HG02943 (cell line): ENCODE measurements at regions not wholly inside any gene's neighbourhood (a gene's known extent, or its start where the extent isn't known, plus 50 kb on each side); places are given as distances from the start of the nearest gene placed in this dataset.
"Not testable (repeated sequence)": the region's sequence is repeated elsewhere in the genome, so short reads cannot be mapped to it uniquely, and the experiment has no call there.

Experiments
- ATAC-seq: cut with Tn5 transposase; IDR thresholded peaks from one replicate; pipeline ENCODE4 v1.9.1; 2021; ENCODE audit warnings: mild to moderate bottlenecking, low read depth, moderate library complexity; ENCODE audit not compliant: unreplicated experiment

GRCh38 chr2:66111706-66112105 is 323.2 kb upstream of the MEIS1 start:
- ATAC-seq = no peak

DNA sequence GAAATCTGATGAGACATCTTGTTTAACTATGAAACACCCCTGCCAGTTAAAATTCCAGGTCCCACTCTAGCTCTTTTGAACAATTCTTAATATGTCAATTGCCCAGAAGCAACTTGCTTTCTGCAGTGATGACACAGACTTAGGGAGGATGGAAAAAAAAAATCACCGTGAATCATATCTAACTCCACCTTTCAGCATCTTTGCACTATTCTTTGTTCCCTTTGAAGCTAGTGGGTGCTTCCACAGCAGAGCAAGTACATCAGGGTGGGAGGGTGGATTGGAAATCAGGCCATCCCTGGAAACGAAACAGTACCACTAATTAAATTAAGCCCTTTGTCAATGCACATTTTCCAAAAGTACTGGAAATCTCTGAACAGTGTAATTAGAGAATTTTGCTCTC is 324.3 kb upstream of the MEIS1 start:
- no peak for ATAC-seq

DNA sequence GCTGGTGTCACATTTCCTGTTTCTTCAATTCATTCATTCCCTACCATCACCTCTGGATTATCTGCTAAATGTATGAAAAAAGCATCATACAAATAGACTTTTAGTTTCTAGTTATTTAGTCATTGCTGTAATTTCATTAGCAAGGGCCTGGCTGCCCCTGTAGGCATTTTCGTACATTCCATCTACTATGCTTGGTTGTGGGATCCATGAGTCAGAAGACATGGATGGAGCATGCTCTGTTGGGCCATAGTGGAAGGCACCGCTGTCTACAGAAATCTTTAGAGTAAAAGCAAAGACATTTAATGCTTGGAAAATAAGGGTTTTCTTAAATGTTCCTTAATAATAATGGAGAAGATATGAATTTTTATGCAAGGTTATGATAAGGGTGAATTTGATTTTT is 324.8 kb upstream of the MEIS1 start:
- ATAC-seq = no peak

DNA sequence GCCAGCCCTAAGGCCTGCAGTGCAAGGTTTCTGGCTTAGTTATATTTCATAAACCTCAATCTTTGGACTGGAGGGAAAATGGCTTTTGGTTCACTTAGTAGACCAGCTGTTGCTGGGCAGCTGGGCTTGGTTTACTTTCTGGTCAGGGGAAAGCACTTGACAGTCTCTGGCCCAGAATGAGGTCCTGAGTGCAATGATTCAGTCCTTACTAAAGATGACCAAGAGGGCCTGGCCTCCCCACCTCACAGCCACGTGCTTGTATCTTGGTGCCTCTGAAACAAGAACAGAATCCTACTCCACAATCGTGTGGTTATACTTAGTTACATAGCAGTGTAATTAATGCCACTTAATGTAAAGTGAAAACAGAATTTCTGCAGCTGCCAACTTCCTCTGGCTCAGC is 325.5 kb upstream of the MEIS1 start:
- ATAC-seq = no peak

DNA sequence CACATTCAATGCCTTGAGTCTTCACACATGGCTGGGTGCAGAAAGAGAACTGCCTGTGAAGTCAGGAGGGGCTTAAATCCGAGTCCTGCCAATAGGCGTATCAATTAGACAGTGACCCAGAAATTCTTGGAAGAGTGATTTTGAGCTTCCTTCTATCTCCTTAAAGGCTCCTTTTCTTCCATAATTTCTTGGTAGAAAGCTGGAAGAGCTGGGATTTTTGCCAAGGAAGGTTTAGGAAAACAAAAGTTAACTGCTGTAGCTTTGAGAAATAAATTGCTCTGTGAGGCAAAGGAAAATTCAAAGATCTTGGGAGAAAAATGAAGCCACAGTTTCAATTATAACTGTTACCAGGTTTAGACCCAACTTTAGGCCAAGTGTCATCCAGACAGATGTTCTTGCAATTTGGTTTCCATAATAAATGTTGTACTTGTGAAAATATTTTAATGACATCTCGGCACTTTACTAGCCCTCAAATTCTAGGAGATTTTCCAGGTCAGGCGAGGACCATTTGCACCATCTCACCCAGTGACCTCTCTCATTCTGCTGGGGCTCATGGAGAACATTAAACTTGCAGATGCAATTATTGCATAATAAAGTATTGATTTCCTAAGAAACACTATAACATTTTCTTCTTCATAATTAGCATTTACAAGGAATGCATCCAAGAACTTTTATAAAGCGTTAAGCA is 329.7 kb upstream of the MEIS1 start:
- no peak for ATAC-seq

GRCh38 chr2:66103581-66103980 is 331.3 kb upstream of the MEIS1 start:
- ATAC-seq = no peak

- ATAC-seq = no peak
Measured at GRCh38 chr2:66101206-66101605, 333.7 kb upstream of the MEIS1 start.

- no peak for ATAC-seq
Measured at GRCh38 chr2:66095820-66096345, 339.0 kb upstream of the MEIS1 start.

DNA sequence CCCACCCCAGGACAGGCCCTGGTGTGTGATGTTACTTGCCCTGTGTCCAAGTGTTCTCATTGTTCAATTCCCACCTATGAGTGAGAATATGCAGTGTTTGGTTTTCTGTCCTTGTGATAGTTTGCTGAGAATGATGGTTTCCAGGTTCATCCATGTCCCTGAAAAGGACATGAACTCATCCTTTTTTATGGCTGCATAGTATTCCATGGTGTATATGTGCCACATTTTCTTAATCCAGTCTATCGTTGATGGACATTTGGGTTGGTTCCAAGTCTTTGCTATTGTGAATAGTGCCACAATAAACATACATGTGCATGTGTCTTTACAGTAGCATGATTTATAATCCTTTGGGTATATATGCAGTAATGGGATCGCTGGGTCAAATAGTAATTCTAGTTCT is 340.2 kb upstream of the MEIS1 start:
- not testable (repeated sequence) for ATAC-seq

GRCh38 chr2:66093371-66093770 is 341.6 kb upstream of the MEIS1 start:
- ATAC-seq = no peak

DNA sequence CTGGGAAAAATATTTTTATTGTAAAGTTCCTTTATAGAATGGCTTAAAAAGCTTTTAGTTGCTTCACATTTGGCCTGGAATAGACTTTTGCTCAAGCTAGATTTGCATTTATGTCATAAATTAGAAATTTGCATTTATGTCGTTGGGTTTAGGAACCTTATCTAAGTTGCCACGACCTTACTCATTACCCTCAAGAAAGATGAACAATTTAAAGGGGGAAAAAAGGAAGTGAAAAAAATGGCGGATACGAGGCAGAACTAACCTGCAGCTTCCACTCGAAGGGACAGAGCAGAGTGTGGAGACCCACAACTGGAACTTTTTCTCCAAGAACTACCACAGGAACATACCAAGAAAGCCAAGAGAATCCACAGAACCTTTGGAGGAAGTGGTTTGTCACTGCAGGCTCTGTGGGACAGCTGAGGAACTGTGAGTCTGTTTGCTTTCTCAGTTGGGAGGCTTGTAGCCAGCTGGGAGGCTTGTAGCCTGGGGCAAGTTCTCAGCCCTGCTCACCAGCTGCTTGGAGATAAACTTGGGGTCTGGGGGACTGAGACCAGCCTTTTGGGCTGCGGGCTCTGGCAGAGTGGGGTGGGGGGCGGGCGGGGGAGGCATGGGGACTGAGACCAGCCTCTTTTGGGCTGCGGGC is 349.9 kb upstream of the MEIS1 start:
- ATAC-seq = no peak

- no peak for ATAC-seq
Measured at GRCh38 chr2:66082581-66082980, 352.3 kb upstream of the MEIS1 start.

GRCh38 chr2:66080127-66080526 is 354.8 kb upstream of the MEIS1 start:
- no peak for ATAC-seq

- no peak for ATAC-seq
Measured at GRCh38 chr2:66073172-66073571, 361.8 kb upstream of the MEIS1 start.

DNA sequence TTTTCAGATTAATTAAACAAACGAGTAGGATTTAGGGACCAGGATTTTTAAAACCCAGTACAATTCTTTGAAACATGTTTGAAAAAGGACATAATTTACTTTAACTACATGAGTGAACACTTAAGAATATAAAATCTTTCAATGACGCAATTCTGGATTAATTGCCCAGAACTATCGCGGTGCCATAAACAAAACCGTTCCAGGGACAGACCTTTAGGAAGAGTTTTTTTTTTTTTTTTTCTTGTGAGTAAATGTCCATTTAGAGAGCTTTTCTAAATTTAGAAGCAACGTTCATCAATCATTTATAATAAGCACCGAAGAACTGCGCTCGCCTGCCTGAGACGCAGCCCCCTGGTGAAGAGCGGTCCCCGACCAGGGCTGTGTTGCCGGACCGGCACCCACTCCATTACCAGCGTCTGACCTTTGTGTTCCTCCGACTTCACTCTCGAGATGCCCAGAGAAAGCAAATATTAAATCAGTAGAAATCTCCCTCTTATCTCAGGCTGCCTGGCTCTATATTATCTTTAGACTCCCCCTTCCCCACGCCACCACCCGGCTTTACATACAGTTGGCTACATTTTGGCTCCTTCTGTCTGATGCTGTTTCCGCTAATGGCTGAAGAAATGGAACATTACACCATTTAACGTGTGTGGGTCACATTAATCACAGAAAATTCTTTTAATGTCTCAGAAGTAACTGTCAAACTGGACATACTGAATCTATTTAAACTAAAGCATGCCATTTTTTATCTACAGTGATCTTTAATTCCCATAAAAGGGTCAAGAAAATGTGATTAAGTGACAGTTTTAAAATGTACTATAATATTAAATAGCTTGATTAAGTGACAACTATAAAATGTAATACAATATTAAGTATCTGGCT is 364.0 kb upstream of the MEIS1 start:
- no peak for ATAC-seq

DNA sequence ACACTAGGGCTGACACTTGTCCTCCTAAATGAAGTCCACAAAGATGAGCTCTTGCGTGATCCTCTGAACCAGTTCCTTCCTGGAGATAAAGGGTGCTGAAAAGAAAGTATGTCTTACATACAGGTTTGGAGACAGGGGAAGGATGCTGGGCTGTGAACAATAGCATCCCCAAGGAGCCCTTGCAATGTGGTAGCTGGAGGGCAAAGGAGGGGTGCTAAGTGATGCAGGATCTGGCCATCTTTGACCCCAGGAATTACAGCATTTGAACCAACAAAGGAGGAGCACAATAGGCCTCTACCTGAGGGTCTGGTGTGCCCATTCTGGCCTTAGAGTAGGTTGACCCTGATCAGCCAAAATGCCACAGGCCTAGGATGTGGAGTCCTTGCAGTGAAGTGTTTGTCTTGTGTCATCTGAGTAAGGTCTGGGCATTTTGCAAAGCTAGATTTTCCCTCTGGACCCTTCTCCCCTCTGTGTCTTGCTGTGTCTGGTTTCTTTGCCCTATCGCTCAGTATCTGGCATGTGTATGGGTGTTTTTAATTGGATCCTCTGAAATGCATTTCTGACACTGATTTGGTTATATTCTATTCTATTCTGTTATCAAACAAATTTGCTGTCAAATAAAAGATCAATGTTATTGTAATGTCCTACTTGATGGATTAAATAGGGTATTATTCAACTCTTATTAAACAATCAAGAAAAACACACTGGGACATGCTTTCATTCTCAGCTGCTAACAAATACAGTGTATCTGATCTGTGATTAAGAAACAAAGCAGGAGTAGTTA is 364.8 kb upstream of the MEIS1 start:
- no peak for ATAC-seq

GRCh38 chr2:66066032-66066431 is 368.9 kb upstream of the MEIS1 start:
- ATAC-seq = no peak

GRCh38 chr2:66059332-66059731 is 375.6 kb upstream of the MEIS1 start:
- ATAC-seq = no peak

GRCh38 chr2:66058675-66059074 is 376.2 kb upstream of the MEIS1 start:
- no peak for ATAC-seq

- no peak for ATAC-seq
Measured at GRCh38 chr2:66057844-66058243, 377.1 kb upstream of the MEIS1 start.
